GM23338 (cell line): ENCODE measurements at regions not wholly inside any gene's neighbourhood (a gene's known extent, or its start where the extent isn't known, plus 50 kb on each side); places are given as distances from the start of the nearest gene placed in this dataset.

Experiments
- ATAC-seq: fragments of 200-7000 bp; cut with Tn5 transposase; 3 replicates; pipeline ENCODE4 v1.9.1; 2020
- DNase-seq: peaks from one replicate; pipeline ENCODE4 v3.0.0-alpha.2; 2015; ENCODE audit warnings: low spot score
- H2AFZ ChIP-seq: fragments of 200-600 bp; sonication (generic); 2 replicates; pipeline ENCODE4 v1.8.0; 2016; ENCODE audit warnings: antibody characterized with exemption, mild to moderate bottlenecking, moderate library complexity
- H3F3A ChIP-seq: fragments of 200-600 bp; sonication (generic); replicated peaks from 2 replicates; pipeline ENCODE4 v1.8.0; 2017; ENCODE audit warnings: antibody characterized with exemption, mixed run types, low read depth
- H3K27ac ChIP-seq: fragments of 200-600 bp; sonication (generic); 2 replicates; pipeline ENCODE4 v1.6.1; 2016; ENCODE audit warnings: low read depth
- H3K27me3 ChIP-seq: fragments of 200-600 bp; sonication (generic); 2 replicates; pipeline ENCODE4 v1.8.0; 2016; ENCODE audit warnings: mild to moderate bottlenecking, mixed run types, moderate library complexity; ENCODE audit not compliant: insufficient read depth
- H3K36me3 ChIP-seq: fragments of 200-600 bp; sonication (generic); 2 replicates; pipeline ENCODE4 v1.8.0; 2016; ENCODE audit warnings: mild to moderate bottlenecking; ENCODE audit not compliant: insufficient read depth
- H3K4me1 ChIP-seq: fragments of 200-600 bp; sonication (generic); 2 replicates; pipeline ENCODE4 v1.8.0; 2016; ENCODE audit warnings: mild to moderate bottlenecking, moderate library complexity; ENCODE audit not compliant: insufficient read depth
- H3K4me2 ChIP-seq: fragments of 200-600 bp; sonication (generic); 2 replicates; pipeline ENCODE4 v1.7.1; 2017; ENCODE audit warnings: mixed run types
- H3K4me3 ChIP-seq: fragments of 200-600 bp; sonication (generic); 2 replicates; pipeline ENCODE4 v1.6.1; 2016; ENCODE audit warnings: mixed run types
- H3K79me2 ChIP-seq: fragments of 200-600 bp; sonication (generic); replicated peaks from 2 replicates; pipeline ENCODE4 v1.8.0; 2017; ENCODE audit warnings: mild to moderate bottlenecking; ENCODE audit not compliant: insufficient read depth
- H3K9me2 ChIP-seq: fragments of 200-600 bp; sonication (generic); 2 replicates; pipeline ENCODE4 v1.8.0; 2017; ENCODE audit not compliant: insufficient read depth
- H4K20me1 ChIP-seq: fragments of 200-600 bp; sonication (generic); replicated peaks from 2 replicates; pipeline ENCODE4 v1.8.0; 2017; ENCODE audit warnings: mild to moderate bottlenecking; ENCODE audit not compliant: insufficient read depth
- H3K27ac Mint-ChIP-seq: 2 replicates; pipeline ENCODE4 v1.8.0; 2020; ENCODE audit warnings: inconsistent platforms, mild to moderate bottlenecking, moderate library complexity, mixed read lengths
- H3K27me3 Mint-ChIP-seq: 3 replicates; pipeline ENCODE4 v1.8.0; 2022; ENCODE audit warnings: low read depth, mild to moderate bottlenecking, moderate library complexity, mixed read lengths, inconsistent platforms; ENCODE audit not compliant: insufficient read depth, poor library complexity
- H3K36me3 Mint-ChIP-seq: 3 replicates; pipeline ENCODE4 v1.8.0; 2021; ENCODE audit warnings: low read depth, mild to moderate bottlenecking, inconsistent platforms, moderate library complexity, mixed read lengths
- H3K4me1 Mint-ChIP-seq: 3 replicates; pipeline ENCODE4 v1.8.0; 2020; ENCODE audit warnings: mild to moderate bottlenecking, inconsistent platforms, mixed read lengths
- H3K4me3 Mint-ChIP-seq: 3 replicates; pipeline ENCODE4 v1.8.0; 2021; ENCODE audit warnings: moderate library complexity, mild to moderate bottlenecking, inconsistent platforms, mixed read lengths
- H3K9me3 Mint-ChIP-seq: 3 replicates; pipeline ENCODE4 v1.8.0; 2020; ENCODE audit warnings: moderate library complexity, mild to moderate bottlenecking, inconsistent platforms, mixed read lengths
- CREB1 ChIP-seq: fragments of 250-450 bp; sonication (Bioruptor Pico); IDR thresholded peaks from 2 replicates; pipeline ENCODE4 v1.5.0; 2020; ENCODE audit warnings: low read depth, mild to moderate bottlenecking, moderate library complexity
- EZH2 ChIP-seq: fragments of 200-600 bp; sonication (generic); IDR thresholded peaks from one replicate; pipeline ENCODE4 v1.8.0; 2017; ENCODE audit warnings: antibody characterized with exemption, mild to moderate bottlenecking, low read depth; ENCODE audit not compliant: unreplicated experiment
- NANOG ChIP-seq: IDR thresholded peaks from 2 replicates; pipeline ENCODE4 v1.6.1; 2016; ENCODE audit warnings: antibody characterized with exemption, borderline replicate concordance
- STAT1 ChIP-seq: IDR thresholded peaks from one replicate; pipeline ENCODE4 v1.6.1; 2016; ENCODE audit warnings: antibody characterized with exemption; ENCODE audit not compliant: unreplicated experiment
- ZNF114 ChIP-seq: fragments of 250-450 bp; sonication (Bioruptor Pico); IDR thresholded peaks from 2 replicates; pipeline ENCODE4 v1.5.0; 2020; ENCODE audit warnings: mild to moderate bottlenecking, moderate library complexity
- ZNF331 ChIP-seq: fragments of 250-450 bp; sonication (Bioruptor Pico); IDR thresholded peaks from 2 replicates; pipeline ENCODE4 v1.5.0; 2020; ENCODE audit warnings: low read depth, mild to moderate bottlenecking, moderate library complexity
- TF ChIP-seq, protein P1 (sequence below): fragments of 250-450 bp; sonication (Bioruptor Pico); IDR thresholded peaks from 2 replicates; pipeline ENCODE4 v1.5.0; 2020; ENCODE audit warnings: mild to moderate bottlenecking, moderate library complexity

- TF ChIP-seq, protein P1, sequence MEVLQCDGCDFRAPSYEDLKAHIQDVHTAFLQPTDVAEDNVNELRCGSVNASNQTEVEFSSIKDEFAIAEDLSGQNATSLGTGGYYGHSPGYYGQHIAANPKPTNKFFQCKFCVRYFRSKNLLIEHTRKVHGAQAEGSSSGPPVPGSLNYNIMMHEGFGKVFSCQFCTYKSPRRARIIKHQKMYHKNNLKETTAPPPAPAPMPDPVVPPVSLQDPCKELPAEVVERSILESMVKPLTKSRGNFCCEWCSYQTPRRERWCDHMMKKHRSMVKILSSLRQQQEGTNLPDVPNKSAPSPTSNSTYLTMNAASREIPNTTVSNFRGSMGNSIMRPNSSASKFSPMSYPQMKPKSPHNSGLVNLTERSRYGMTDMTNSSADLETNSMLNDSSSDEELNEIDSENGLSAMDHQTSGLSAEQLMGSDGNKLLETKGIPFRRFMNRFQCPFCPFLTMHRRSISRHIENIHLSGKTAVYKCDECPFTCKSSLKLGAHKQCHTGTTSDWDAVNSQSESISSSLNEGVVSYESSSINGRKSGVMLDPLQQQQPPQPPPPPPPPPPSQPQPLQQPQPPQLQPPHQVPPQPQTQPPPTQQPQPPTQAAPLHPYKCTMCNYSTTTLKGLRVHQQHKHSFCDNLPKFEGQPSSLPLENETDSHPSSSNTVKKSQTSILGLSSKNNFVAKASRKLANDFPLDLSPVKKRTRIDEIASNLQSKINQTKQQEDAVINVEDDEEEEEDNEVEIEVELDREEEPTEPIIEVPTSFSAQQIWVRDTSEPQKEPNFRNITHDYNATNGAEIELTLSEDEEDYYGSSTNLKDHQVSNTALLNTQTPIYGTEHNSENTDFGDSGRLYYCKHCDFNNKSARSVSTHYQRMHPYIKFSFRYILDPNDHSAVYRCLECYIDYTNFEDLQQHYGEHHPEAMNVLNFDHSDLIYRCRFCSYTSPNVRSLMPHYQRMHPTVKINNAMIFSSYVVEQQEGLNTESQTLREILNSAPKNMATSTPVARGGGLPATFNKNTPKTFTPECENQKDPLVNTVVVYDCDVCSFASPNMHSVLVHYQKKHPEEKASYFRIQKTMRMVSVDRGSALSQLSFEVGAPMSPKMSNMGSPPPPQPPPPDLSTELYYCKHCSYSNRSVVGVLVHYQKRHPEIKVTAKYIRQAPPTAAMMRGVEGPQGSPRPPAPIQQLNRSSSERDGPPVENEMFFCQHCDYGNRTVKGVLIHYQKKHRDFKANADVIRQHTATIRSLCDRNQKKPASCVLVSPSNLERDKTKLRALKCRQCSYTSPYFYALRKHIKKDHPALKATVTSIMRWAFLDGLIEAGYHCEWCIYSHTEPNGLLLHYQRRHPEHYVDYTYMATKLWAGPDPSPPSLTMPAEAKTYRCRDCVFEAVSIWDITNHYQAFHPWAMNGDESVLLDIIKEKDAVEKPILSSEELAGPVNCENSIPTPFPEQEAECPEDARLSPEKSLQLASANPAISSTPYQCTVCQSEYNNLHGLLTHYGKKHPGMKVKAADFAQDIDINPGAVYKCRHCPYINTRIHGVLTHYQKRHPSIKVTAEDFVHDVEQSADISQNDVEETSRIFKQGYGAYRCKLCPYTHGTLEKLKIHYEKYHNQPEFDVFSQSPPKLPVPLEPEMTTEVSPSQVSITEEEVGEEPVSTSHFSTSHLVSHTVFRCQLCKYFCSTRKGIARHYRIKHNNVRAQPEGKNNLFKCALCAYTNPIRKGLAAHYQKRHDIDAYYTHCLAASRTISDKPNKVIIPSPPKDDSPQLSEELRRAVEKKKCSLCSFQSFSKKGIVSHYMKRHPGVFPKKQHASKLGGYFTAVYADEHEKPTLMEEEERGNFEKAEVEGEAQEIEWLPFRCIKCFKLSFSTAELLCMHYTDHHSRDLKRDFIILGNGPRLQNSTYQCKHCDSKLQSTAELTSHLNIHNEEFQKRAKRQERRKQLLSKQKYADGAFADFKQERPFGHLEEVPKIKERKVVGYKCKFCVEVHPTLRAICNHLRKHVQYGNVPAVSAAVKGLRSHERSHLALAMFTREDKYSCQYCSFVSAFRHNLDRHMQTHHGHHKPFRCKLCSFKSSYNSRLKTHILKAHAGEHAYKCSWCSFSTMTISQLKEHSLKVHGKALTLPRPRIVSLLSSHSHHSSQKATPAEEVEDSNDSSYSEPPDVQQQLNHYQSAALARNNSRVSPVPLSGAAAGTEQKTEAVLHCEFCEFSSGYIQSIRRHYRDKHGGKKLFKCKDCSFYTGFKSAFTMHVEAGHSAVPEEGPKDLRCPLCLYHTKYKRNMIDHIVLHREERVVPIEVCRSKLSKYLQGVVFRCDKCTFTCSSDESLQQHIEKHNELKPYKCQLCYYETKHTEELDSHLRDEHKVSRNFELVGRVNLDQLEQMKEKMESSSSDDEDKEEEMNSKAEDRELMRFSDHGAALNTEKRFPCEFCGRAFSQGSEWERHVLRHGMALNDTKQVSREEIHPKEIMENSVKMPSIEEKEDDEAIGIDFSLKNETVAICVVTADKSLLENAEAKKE (CRISPR knock-in tag), result no peak
- TF ChIP-seq EZH2, result no peak
- no peak for TF ChIP-seq ZNF114
- no peak for TF ChIP-seq STAT1
Observed at GRCh38 chr22:27317971-27318428, 483.6 kb downstream of the MN1 start (continued).

- Histone ChIP-seq H3K79me2 (no peaks in the 10 kb centered on the region), H3K36me3 (no peaks in the 10 kb centered on the region), H2AFZ (no peak overlapping the region), H4K20me1 (no peaks in the 10 kb centered on the region), H3K27ac (no peak overlapping the region), H3K4me3 (no peak overlapping the region), H3K4me1 (peaks cover 10% of the 10 kb centered on the region), H3K27me3 (no peaks in the 10 kb centered on the region), H3K9me2 (0 out of 2 replicates have a peak, but pooled peaks cover 3% of the 10 kb centered on the region), H3K4me2 (peak overlapping the region; percentile 49), H3F3A (no peaks in the 10 kb centered on the region)
- no peak for ATAC-seq
- Mint-ChIP-seq H3K27ac (no peak overlapping the region), H3K9me3 (peaks cover 10% of the 10 kb centered on the region), H3K36me3 (peaks cover 14% of the 10 kb centered on the region; the same call in 2 of the 3 replicates), H3K4me1 (peaks cover 20% of the 10 kb centered on the region), H3K4me3 (no peak overlapping the region), H3K27me3 (peaks cover 9% of the 10 kb centered on the region)
- DNase-seq, result peak; percentile 27
- no peak for TF ChIP-seq ZNF331 (CRISPR knock-in tag)
- no peak for TF ChIP-seq NANOG
- no peak for TF ChIP-seq CREB1 (CRISPR knock-in tag)
Observed at GRCh38 chr22:27318516-27318915, 483.0 kb downstream of the MN1 start.
